GM23338 (cell line): ENCODE measurements at regions not wholly inside any gene's neighbourhood (a gene's known extent, or its start where the extent isn't known, plus 50 kb on each side); places are given as distances from the start of the nearest gene placed in this dataset.

Experiments used
- ATAC-seq: fragments of 200-7000 bp; cut with Tn5 transposase; 3 replicates; pipeline ENCODE4 v1.9.1; 2020
- DNase-seq: peaks from one replicate; pipeline ENCODE4 v3.0.0-alpha.2; 2015; ENCODE audit warnings: low spot score
- H2AFZ ChIP-seq: fragments of 200-600 bp; sonication (generic); 2 replicates; pipeline ENCODE4 v1.8.0; 2016; ENCODE audit warnings: antibody characterized with exemption, mild to moderate bottlenecking, moderate library complexity
- H3F3A ChIP-seq: fragments of 200-600 bp; sonication (generic); replicated peaks from 2 replicates; pipeline ENCODE4 v1.8.0; 2017; ENCODE audit warnings: antibody characterized with exemption, mixed run types, low read depth
- H3K27ac ChIP-seq: fragments of 200-600 bp; sonication (generic); 2 replicates; pipeline ENCODE4 v1.6.1; 2016; ENCODE audit warnings: low read depth
- H3K27me3 ChIP-seq: fragments of 200-600 bp; sonication (generic); 2 replicates; pipeline ENCODE4 v1.8.0; 2016; ENCODE audit warnings: mild to moderate bottlenecking, mixed run types, moderate library complexity; ENCODE audit not compliant: insufficient read depth
- H3K36me3 ChIP-seq: fragments of 200-600 bp; sonication (generic); 2 replicates; pipeline ENCODE4 v1.8.0; 2016; ENCODE audit warnings: mild to moderate bottlenecking; ENCODE audit not compliant: insufficient read depth
- H3K4me1 ChIP-seq: fragments of 200-600 bp; sonication (generic); 2 replicates; pipeline ENCODE4 v1.8.0; 2016; ENCODE audit warnings: mild to moderate bottlenecking, moderate library complexity; ENCODE audit not compliant: insufficient read depth
- H3K4me2 ChIP-seq: fragments of 200-600 bp; sonication (generic); 2 replicates; pipeline ENCODE4 v1.7.1; 2017; ENCODE audit warnings: mixed run types
- H3K4me3 ChIP-seq: fragments of 200-600 bp; sonication (generic); 2 replicates; pipeline ENCODE4 v1.6.1; 2016; ENCODE audit warnings: mixed run types
- H3K79me2 ChIP-seq: fragments of 200-600 bp; sonication (generic); replicated peaks from 2 replicates; pipeline ENCODE4 v1.8.0; 2017; ENCODE audit warnings: mild to moderate bottlenecking; ENCODE audit not compliant: insufficient read depth
- H3K9me2 ChIP-seq: fragments of 200-600 bp; sonication (generic); 2 replicates; pipeline ENCODE4 v1.8.0; 2017; ENCODE audit not compliant: insufficient read depth
- H4K20me1 ChIP-seq: fragments of 200-600 bp; sonication (generic); replicated peaks from 2 replicates; pipeline ENCODE4 v1.8.0; 2017; ENCODE audit warnings: mild to moderate bottlenecking; ENCODE audit not compliant: insufficient read depth
- H3K27ac Mint-ChIP-seq: 2 replicates; pipeline ENCODE4 v1.8.0; 2020; ENCODE audit warnings: inconsistent platforms, mild to moderate bottlenecking, moderate library complexity, mixed read lengths
- H3K27me3 Mint-ChIP-seq: 3 replicates; pipeline ENCODE4 v1.8.0; 2022; ENCODE audit warnings: low read depth, mild to moderate bottlenecking, moderate library complexity, mixed read lengths, inconsistent platforms; ENCODE audit not compliant: insufficient read depth, poor library complexity
- H3K36me3 Mint-ChIP-seq: 3 replicates; pipeline ENCODE4 v1.8.0; 2021; ENCODE audit warnings: low read depth, mild to moderate bottlenecking, inconsistent platforms, moderate library complexity, mixed read lengths
- H3K4me1 Mint-ChIP-seq: 3 replicates; pipeline ENCODE4 v1.8.0; 2020; ENCODE audit warnings: mild to moderate bottlenecking, inconsistent platforms, mixed read lengths
- H3K4me3 Mint-ChIP-seq: 3 replicates; pipeline ENCODE4 v1.8.0; 2021; ENCODE audit warnings: moderate library complexity, mild to moderate bottlenecking, inconsistent platforms, mixed read lengths
- H3K9me3 Mint-ChIP-seq: 3 replicates; pipeline ENCODE4 v1.8.0; 2020; ENCODE audit warnings: moderate library complexity, mild to moderate bottlenecking, inconsistent platforms, mixed read lengths
- CREB1 ChIP-seq: fragments of 250-450 bp; sonication (Bioruptor Pico); IDR thresholded peaks from 2 replicates; pipeline ENCODE4 v1.5.0; 2020; ENCODE audit warnings: low read depth, mild to moderate bottlenecking, moderate library complexity
- ETS1 ChIP-seq: IDR thresholded peaks from 2 replicates; pipeline ENCODE4 v1.6.1; 2016; ENCODE audit warnings: antibody characterized with exemption
- EZH2 ChIP-seq: fragments of 200-600 bp; sonication (generic); IDR thresholded peaks from one replicate; pipeline ENCODE4 v1.8.0; 2017; ENCODE audit warnings: antibody characterized with exemption, mild to moderate bottlenecking, low read depth; ENCODE audit not compliant: unreplicated experiment
- EZH2phosphoT487 ChIP-seq: fragments of 200-600 bp; sonication (generic); IDR thresholded peaks from one replicate; pipeline ENCODE4 v1.8.1; 2018; ENCODE audit warnings: antibody characterized with exemption; ENCODE audit not compliant: unreplicated experiment
- JUNB ChIP-seq: IDR thresholded peaks from one replicate; pipeline ENCODE4 v1.6.1; 2016; ENCODE audit warnings: antibody characterized with exemption; ENCODE audit not compliant: unreplicated experiment
- NANOG ChIP-seq: IDR thresholded peaks from 2 replicates; pipeline ENCODE4 v1.6.1; 2016; ENCODE audit warnings: antibody characterized with exemption, borderline replicate concordance
- POLR2AphosphoS5 ChIP-seq: IDR thresholded peaks from 2 replicates; pipeline ENCODE4 v1.6.1; 2016; ENCODE audit warnings: antibody characterized with exemption, low read depth
- REST ChIP-seq: IDR thresholded peaks from one replicate; pipeline ENCODE4 v1.6.1; 2018; ENCODE audit warnings: antibody characterized with exemption; ENCODE audit not compliant: unreplicated experiment
- STAT1 ChIP-seq: IDR thresholded peaks from one replicate; pipeline ENCODE4 v1.6.1; 2016; ENCODE audit warnings: antibody characterized with exemption; ENCODE audit not compliant: unreplicated experiment
- ZNF331 ChIP-seq: fragments of 250-450 bp; sonication (Bioruptor Pico); IDR thresholded peaks from 2 replicates; pipeline ENCODE4 v1.5.0; 2020; ENCODE audit warnings: low read depth, mild to moderate bottlenecking, moderate library complexity
- ZNF462 ChIP-seq: fragments of 250-450 bp; sonication (Bioruptor Pico); IDR thresholded peaks from 2 replicates; pipeline ENCODE4 v1.5.0; 2020; ENCODE audit warnings: mild to moderate bottlenecking, moderate library complexity

GRCh38 chr9:109939698-109940342 lies 159.8 kb downstream of the PALM2AKAP2 start:
- peaks cover 3% of the 10 kb centered on the region; the same call in 1 of the 3 replicates for H3K4me1 Mint-ChIP-seq
- no peak for ATAC-seq
- Histone ChIP-seq H4K20me1 (no peaks in the 10 kb centered on the region), H3K27me3 (no peaks in the 10 kb centered on the region), H3K4me2 (no peak overlapping the region), H3K36me3 (no peaks in the 10 kb centered on the region), H3K9me2 (0 out of 2 replicates have a peak, but pooled peaks cover 2% of the 10 kb centered on the region), H3K4me3 (no peak overlapping the region), H3K79me2 (no peaks in the 10 kb centered on the region), H3K27ac (no peak overlapping the region), H2AFZ (no peak overlapping the region), H3F3A (no peaks in the 10 kb centered on the region), H3K4me1 (no peaks in the 10 kb centered on the region)
- no peak overlapping the region for H3K27ac Mint-ChIP-seq
- no peak for TF ChIP-seq REST
- no peak for TF ChIP-seq EZH2
- no peak for TF ChIP-seq STAT1
- TF ChIP-seq NANOG, result no peak
- TF ChIP-seq JUNB, result no peak
- TF ChIP-seq CREB1, result no peak
- TF ChIP-seq ZNF462, result no peak
- TF ChIP-seq EZH2phosphoT487, result no peak
- TF ChIP-seq ETS1, result no peak
- no peak for TF ChIP-seq ZNF331 (CRISPR knock-in tag)
- TF ChIP-seq POLR2AphosphoS5, result no peak
- DNase-seq, result no peak
- no peaks in the 10 kb centered on the region for H3K9me3 Mint-ChIP-seq
- H3K4me3 Mint-ChIP-seq, result no peak overlapping the region
- no peaks in the 10 kb centered on the region for H3K27me3 Mint-ChIP-seq
- no peaks in the 10 kb centered on the region for H3K36me3 Mint-ChIP-seq
